ENCODE measurements at regions not wholly inside any gene's neighbourhood (a gene's known extent, or its start where the extent isn't known, plus 50 kb on each side); places are given as distances from the start of the nearest gene placed in this dataset.

DNA sequence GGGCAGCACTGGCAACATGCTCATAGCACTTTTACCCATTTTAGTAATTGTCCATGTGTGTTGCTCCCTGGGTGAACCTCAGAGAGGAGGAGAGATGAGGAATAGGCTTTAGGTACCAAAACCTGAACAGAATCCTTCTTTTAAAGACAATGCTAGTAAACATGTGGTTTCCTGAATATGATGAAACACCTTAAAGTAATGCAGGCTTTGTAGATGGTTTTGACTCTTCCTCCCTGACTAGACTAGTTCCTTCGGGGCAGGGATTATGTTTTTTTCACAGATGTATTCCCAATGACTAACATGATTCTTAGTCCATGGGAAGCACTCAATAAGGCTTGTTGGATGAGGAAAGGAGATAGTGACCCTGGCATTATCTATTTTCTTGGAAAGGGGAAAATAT lies 367.6 kb upstream of the JAG1 start:
- Histone ChIP-seq H2BK15ac (ENCODE audit: low read depth, low read length) (no peak overlapping the region), H3K4ac (ENCODE audit: low read depth, low read length) (no peak overlapping the region), H2BK5ac (ENCODE audit: low read depth, low read length, poor library complexity, severe bottlenecking) (no peak overlapping the region), H3K56ac (ENCODE audit: extremely low read depth, insufficient read depth, low read length) (no peak overlapping the region), H3K27ac (ENCODE audit: insufficient read depth, low read length) (no peak overlapping the region), H4K8ac (ENCODE audit: low read depth in 2 of 2, low read length in 2 of 2) (no peak overlapping the region), H3K14ac (replicated peaks; ENCODE audit: low read depth, low read length) (no peak overlapping the region), H3K4me1 (ENCODE audit: control insufficient read depth, insufficient read depth, low read length) (no peaks in the 10 kb centered on the region), H2BK20ac (ENCODE audit: low read depth, low read length) (no peak overlapping the region), H3K9me1 (ENCODE audit: insufficient read depth, low read length) (no peaks in the 10 kb centered on the region), H3K9me3 (ENCODE audit: control insufficient read depth, insufficient read depth, low read length) (no peaks in the 10 kb centered on the region), H3K4me2 (ENCODE audit: low read depth, low read length) (no peak overlapping the region), H3K9ac (ENCODE audit: low read depth, low read length) (no peak overlapping the region), H3K23ac (ENCODE audit: low read depth, low read length) (no peak overlapping the region), H3K36me3 (ENCODE audit: control insufficient read depth, insufficient read depth, low read length) (no peaks in the 10 kb centered on the region), H2BK120ac (ENCODE audit: low read depth, low read length) (no peak overlapping the region), H2AK5ac (ENCODE audit: low read depth, low read length) (no peak overlapping the region), H3K79me1 (ENCODE audit: low read depth in 1 of 2, low read length in 2 of 2) (no peaks in the 10 kb centered on the region), H4K91ac (ENCODE audit: insufficient read depth, low read depth, low read length) (no peak overlapping the region), H3K27me3 (ENCODE audit: control insufficient read depth, insufficient read depth, low read length) (peaks cover 3% of the 10 kb centered on the region; the same call in 1 of the 2 replicates), H2AK9ac (replicated peaks; ENCODE audit: low read depth, low read length, poor library complexity) (no peak overlapping the region), H3K4me3 (ENCODE audit: insufficient read depth, low read depth, low read length) (no peak overlapping the region), H4K20me1 (ENCODE audit: insufficient read depth, low read length) (no peaks in the 10 kb centered on the region), H3K18ac (ENCODE audit: low read depth, low read length) (no peak overlapping the region), H4K5ac (ENCODE audit: low read depth, low read length) (no peak overlapping the region), H2AFZ (replicated peaks; ENCODE audit: low read length, poor library complexity) (no peak overlapping the region)
- no TSS peak for BruUV-seq (replicated peaks)
- dilution Hi-C loops (cut with HindIII; ENCODE audit: low sequenced_read_pairs, unreplicated experiment) (no loop called here), intact Hi-C loops (cut with micrococcal nuclease) (no loop called here), in situ Hi-C loops (cut with MboI; ENCODE audit: low sequenced_read_pairs) (no loop called here)
- ChIA-PET POLR2A (ENCODE audit: unreplicated experiment) (no interaction called here), CTCF (no interaction called here)
- DNase-seq, result peak; percentile 53
- WGBS, 2 experiments (ENCODE audit: extremely low coverage in 2 of 2, insufficient read length in 1 of 2), result no CpG with 5 or more reads among the region's 1 CpG
- no peak for ATAC-seq (ENCODE audit: low read depth)
- TF ChIP-seq MAZ (IDR thresholded peaks at IDR 0.05; ENCODE audit: borderline replicate concordance, low read depth, low read length), result no peak
- TF ChIP-seq RCOR1 (IDR thresholded peaks at IDR 0.05; ENCODE audit: insufficient replicate concordance, low read length), result no peak
- no peak for TF ChIP-seq CHD1 (IDR thresholded peaks at IDR 0.05; ENCODE audit: low read depth, low read length)
- no peak for TF ChIP-seq CTCF (conservative IDR thresholded peaks at IDR 0.05; ENCODE audit: low read depth, low read length)
- TF ChIP-seq RFX5 (IDR thresholded peaks at IDR 0.05; ENCODE audit: low read depth, low read length), result no peak
- TF ChIP-seq NFE2L2 (IDR thresholded peaks at IDR 0.05; ENCODE audit: low read depth, low read length), result no peak
- no peak for TF ChIP-seq MXI1 (IDR thresholded peaks at IDR 0.05; ENCODE audit: borderline replicate concordance, low read depth, low read length)
- TF ChIP-seq SMC3 (IDR thresholded peaks at IDR 0.05; ENCODE audit: low read depth, low read length), result no peak
- TF ChIP-seq RAD21 (IDR thresholded peaks at IDR 0.05; ENCODE audit: low read length), result no peak
- TF ChIP-seq USF2 (IDR thresholded peaks at IDR 0.05; ENCODE audit: low read depth, low read length), result no peak
- TF ChIP-seq BHLHE40 (IDR thresholded peaks at IDR 0.05; ENCODE audit: low read depth, low read length), result no peak
- no peak for TF ChIP-seq MAFK (IDR thresholded peaks at IDR 0.05; ENCODE audit: low read depth, low read length)
- TF ChIP-seq CEBPB (IDR thresholded peaks at IDR 0.05; ENCODE audit: low read depth, low read length), result no peak
- no peak for TF ChIP-seq POLR2A (IDR thresholded peaks at IDR 0.05; ENCODE audit: low read depth, low read length)
- TF ChIP-seq FOS (IDR thresholded peaks at IDR 0.05; ENCODE audit: low read depth, low read length), result no peak
- TF ChIP-seq, protein P1, sequence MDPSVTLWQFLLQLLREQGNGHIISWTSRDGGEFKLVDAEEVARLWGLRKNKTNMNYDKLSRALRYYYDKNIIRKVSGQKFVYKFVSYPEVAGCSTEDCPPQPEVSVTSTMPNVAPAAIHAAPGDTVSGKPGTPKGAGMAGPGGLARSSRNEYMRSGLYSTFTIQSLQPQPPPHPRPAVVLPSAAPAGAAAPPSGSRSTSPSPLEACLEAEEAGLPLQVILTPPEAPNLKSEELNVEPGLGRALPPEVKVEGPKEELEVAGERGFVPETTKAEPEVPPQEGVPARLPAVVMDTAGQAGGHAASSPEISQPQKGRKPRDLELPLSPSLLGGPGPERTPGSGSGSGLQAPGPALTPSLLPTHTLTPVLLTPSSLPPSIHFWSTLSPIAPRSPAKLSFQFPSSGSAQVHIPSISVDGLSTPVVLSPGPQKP (IDR thresholded peaks at IDR 0.05; ENCODE audit: borderline replicate concordance, low read depth, low read length), result no peak
